ENCODE measurements at regions not wholly inside any gene's neighbourhood (a gene's known extent, or its start where the extent isn't known, plus 50 kb on each side); places are given as distances from the start of the nearest gene placed in this dataset.

DNA sequence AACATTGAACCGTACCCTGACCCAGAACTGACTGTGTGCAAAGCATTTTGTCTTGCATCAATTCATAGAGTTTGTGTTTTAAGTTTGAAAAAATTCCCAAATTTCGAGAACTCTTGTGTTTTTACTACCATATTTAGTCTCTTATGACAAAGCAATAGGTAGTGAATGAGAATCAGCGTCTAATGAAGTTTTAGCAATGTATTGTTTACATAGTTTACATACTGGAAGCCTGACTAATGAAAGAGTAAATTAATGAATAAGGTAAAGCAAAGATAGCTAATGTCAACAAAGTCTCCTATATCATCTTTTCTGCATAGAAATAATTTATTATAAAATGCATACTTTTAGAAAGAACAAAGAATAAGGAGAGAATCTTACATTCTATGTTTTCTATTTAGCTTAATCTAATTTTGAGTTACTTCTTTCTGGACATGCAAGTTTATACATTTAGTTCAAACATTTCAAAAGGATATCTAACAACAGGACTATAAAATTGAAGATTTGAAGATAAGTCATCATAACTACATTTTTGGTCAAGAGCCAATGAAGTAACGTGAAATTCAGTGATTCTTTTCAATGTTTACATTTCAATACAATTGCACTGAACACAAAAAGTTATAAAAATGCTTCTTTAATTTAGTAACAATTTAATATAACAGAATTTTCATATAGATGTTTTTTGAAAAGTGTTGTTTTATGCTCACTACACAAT is 1943.7 kb downstream of the NCAM2 start:
- DNase-seq, result no peak

DNA sequence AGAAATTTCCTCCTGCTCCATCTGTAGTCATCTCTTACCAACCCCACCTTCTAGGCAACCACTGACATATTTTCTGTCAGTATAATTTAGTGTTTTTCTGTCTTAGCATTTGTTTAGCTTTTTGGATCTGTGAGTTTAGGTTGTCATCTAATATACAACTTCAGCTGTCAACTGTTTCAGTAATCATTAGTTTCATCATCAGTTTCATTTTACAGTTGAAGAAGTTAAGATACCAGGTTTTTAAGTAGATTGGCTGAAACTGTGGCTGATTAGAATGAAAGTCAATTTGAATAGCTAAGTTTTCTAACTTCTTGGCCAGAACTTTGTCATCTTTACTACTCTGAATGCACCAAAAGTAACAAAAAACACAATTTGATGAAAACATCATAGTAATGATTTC is 1957.3 kb downstream of the NCAM2 start:
- no peak for DNase-seq

DNA sequence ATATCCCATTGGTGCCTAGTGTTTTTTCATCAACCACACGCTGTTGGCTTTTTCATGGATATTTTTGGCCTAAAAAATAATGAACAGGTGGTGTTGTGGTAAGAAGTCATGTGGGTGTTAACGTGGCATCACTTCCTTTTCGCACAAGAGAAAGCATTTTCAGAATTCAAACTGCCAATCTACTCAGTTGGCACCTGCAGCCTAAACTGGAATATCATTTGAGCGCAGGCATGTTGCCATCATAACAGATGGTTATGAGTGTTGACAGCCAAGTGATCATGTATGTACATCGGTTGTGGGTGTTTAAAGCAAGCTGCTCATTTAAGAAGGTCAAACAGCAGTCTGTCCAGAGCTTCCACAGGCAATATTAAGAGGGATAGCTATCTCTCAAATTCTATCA is 1963.0 kb downstream of the NCAM2 start:
- no peak for DNase-seq

DNA sequence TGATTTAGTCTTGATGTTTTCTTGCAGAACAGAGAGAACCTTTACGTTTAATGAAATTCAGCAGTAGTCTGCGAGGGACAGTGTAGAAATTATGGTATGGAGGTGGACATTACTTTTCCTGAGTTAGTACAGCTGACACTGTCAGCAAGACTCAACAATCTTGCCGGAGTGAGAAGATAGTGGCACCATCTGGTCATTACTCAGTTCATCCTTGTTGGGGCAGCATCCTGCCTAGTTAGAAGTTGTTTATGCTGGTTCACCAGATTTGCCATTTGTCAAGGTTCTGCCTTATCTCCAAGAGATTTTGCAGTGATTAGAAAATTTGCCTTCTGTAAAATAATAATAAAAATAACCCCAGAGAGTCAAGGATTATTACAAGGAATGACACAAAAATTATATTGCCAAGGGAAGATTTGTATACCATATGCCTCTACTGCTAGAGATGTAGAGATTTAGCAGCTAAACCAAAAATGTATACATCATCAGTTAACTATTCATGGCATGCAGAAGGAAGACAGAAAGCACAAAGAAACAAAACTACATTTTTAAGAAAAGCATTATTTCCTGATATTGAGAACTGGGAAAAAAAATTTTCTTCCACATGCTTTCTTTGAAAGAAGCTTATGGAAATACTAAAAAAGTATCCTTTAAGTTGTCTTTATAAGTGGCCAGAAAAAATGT is 1967.4 kb downstream of the NCAM2 start:
- DNase-seq, result no peak

DNA sequence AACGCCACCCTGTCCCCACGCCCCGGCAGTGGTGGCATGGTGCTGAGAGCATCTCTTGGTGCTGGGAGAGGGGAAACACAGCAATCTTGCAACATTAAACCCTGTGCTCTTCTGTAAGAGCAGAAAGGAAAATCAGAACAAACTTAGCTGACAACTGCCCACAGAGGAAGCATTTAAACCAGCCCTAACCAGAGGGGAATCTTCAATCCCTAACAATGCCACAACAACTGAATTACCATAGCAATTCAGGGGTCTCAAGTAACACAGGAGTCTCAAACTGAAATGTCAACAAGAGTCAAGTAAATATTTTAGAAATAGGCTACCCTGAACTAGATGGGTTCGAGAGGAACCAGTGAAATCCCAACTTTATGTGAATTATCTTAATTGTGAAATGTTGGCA is 1983.6 kb downstream of the NCAM2 start:
- DNase-seq, result no peak

DNA sequence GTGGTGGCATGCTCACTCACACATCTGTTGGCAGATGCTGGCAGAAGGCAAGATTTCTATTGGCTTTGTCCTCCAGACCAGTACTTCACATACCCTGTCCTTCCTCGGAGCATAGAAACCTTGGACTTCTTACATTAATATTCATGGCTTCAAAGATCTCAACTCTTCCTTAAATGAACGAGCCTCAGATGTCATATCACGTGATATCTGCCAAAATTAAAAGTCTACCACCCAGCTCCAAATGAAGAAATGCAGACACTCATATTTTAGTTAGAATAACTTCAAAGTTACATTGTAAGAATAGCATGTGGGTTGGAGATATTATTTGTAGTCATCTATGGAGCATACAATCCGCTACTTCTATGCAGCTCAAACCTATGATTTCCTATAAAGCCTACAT is 1994.9 kb downstream of the NCAM2 start:
- no peak for DNase-seq

DNA sequence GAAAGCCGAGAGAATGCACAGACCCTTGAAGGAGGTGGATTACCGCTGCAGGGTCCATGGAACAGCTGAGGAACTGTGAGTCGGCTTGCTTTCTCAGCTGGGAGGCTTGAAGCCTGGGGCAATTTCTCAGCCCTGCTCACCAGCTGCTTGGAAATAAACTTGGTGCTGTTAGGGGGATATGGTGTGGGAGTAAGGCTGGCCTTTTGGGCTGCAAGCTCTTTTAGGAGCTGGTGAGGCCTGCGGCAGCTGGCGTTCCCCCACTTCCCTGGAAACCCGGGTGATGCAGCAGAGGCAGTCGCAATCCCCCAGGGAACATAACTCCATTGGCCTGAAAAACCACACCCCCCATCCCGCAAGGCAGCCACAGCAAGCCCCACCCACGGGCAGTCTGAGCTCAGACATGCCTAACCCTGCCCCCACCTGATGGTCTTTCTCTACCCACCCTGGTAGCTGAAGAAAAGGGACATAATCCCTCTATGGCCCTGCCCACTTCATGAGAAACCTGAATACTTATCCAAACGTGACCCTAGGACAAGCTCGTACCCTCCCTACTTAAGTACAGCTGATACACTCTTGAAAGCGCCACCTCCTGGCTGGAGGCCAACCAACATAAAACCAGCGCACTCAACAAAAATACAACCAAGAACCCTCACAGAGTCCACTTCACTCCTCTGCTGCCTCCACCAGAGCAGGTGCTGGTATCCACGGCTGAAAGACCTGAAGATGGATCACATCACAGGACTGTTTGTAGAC is 1995.8 kb downstream of the NCAM2 start:
- no peak for DNase-seq

DNA sequence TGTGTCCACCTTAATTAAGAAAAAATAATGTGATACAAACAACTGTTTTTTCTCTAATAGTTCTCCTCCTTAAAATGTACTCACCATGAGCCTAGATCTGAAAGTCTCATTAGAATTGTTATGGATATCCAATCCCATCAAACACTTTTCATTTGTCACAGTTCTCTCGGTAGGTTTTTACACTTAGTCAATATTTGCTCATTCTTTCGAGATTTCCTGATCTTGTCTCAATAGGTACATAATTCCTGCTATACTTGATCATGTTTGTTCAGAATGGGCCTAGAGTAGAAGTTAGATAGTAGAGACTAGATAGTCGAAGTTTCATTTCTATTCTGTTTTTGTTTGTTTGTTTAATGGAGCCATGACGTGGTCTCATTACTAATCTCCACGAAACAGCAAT is 2005.7 kb downstream of the NCAM2 start:
- no peak for DNase-seq

DNA sequence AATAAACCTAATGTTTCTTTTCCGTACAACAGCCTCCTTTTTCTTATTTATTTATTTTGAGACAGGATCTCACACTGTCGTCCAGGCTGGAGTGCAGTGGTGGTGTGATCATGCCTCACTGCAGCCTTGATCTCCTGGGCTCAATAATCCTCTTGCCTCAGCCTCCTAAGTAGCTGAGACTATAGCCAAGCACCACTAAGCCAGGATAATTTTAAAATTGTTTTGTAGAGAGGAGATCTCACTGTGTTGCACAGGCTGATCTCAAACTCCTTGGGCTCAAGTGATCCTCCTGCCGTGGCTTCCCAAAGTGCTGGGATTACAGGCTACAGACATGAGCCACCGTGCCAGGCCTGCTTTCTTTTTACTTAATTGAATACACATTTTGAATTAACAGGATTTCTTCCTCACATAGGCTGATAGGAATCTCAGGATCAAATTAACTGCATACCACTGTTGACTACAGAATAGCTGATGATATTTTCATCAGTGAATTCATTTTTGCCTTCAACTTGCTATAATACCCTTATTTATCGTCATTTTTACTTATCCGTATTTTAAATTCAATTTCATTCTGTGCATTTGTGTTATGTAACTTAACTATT is 2010.5 kb downstream of the NCAM2 start:
- no peak for DNase-seq

DNA sequence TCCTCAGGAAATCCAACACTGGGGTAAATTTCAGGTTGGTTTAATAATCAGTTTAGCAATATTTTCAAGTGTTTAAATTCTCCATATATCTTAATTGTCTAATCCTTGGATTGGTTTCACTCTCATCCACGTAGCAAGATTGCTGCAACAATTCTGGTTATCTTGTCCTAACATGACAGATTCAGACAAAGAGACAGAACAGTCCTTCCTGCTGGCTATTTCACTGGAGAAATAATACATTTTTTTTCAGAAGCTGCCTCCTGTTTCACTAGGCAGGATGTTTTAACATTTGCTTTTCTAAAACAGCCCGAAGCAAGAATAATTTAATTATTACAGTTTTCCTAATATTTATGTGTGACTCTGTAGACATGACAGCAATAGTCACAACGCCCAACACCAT is 2011.2 kb downstream of the NCAM2 start:
- no peak for DNase-seq

DNA sequence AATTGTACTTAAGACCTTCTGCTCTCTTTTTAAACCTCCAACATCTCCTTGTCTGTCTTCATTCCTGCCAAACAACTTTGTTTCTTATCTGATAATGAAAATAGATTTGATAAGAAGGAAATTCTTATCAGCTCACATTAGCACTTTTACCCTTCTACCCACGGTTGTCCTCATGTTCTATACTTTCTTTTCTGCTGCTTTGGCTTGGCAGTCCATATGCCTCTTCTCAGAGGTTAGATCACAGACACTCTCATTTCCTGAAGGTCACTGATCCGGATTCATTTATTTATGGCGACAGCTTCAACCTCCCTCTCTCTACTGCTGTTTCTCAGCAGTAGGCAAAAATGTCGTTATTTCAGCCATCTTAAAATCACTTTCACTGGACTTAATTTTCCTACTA is 2015.8 kb downstream of the NCAM2 start:
- no peak for DNase-seq

DNA sequence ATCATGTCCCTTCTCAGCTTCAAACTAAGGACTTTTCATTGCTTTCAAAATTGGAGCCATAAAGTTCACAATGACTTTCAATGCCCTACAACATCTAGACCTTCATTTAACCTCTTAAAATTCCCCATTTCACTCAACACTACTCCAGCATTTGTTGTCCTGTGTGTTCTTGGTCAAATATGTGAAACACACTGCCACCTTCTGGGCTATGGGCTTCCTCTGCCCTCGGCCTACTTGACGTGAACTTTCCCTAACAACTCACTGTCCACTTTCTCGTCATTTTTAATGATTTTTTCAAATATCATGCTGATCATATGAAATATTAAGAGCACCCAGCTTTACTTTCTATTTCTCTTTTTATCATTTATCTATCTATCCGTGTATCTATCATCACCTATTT is 2018.4 kb downstream of the NCAM2 start:
- no peak for DNase-seq

DNA sequence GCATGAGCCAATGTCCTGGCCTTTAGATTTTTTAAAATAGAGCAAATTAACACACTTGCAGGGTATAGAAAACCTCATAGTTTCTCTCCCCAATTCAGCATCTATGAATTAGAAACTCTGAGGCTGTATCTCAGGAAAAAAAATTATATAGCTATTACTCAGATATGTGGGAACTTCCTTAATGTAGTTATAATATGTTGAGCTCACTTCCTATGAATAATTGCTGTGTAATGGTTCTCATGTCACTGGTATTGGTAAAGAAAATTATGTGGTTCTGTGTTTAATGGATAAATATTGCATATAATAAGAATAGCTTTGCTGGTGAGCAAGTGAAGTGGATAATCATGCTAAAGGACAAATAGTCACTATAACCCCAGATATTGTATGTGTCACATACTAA is 2019.8 kb downstream of the NCAM2 start:
- no peak for DNase-seq

DNA sequence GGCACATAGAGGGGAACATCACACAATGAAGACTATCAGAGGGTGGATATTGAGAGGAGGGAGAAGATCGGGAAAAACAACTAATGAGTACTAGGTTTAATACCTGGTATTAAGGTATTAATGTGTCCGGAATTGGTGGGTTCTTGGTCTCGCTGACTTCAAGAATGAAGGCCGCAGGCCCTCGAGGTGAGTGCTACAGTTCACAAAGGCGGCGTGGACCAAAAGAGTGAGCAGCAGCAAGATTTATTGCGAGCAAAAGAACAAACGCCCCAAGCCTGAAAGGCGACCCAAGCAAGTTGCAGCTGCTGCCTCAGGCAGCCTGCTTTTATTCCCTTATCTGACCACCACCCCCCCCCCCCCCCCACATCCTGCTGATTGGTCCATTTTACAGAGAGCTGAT is 2022.8 kb downstream of the NCAM2 start:
- DNase-seq, result no peak

DNA sequence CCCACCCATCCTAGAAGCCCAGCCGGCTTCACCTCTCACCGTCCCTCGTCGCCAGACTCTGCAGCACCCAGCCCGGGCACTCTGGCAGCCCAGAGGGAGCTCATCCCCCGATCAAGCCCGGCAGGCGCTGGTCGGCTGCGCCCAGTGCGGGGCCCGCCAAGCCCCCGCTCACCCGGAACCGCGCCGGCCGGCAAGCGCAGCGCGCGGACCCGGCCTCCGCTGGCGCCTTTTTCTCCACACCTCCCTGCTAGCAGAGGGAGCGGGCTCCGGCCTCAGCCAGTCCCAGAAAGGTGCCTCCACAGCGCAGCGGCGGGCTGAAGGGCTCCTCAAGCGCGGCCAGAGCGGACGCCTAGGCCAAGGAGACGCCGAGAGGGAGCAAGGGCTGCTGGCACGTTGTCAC is 2023.3 kb downstream of the NCAM2 start:
- no peak for DNase-seq

DNA sequence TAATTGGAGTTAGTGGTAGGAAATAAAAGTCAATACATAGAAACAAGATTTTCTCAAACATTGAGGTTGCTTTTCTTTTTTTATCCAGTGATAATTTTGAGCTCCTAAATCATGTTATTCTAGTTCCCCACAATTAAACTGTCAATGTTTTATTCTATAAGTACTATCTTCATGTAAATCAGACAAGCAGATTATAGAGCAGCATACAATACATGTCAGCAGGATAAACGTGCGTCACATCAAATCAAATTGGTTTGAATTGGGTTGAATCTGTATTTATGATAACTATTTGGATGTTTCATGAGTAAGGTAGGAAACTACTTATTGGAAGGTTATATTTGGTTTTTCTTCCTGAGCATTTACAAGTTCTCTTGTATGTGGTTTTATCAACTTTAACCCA is 2028.7 kb downstream of the NCAM2 start:
- no peak for DNase-seq

DNA sequence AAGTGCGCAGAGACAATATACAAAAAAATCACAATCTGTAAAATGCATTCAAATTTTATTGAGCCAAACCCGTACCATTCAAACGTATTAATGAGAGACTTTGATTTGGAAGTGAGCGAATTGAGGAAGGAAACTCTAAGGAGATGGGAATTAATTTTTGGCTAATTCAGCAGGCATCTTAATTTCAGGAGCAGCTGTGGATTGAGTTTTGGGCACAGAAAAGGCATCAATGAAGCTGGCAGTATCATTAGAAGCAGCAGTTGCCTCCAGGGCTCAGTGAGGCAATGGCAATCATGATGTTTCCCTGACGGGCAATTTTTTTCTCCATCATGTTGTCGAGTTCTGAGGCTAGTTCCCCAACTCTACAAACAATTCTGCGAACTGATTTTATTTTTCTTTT is 2041.6 kb downstream of the NCAM2 start:
- no peak for DNase-seq

DNA sequence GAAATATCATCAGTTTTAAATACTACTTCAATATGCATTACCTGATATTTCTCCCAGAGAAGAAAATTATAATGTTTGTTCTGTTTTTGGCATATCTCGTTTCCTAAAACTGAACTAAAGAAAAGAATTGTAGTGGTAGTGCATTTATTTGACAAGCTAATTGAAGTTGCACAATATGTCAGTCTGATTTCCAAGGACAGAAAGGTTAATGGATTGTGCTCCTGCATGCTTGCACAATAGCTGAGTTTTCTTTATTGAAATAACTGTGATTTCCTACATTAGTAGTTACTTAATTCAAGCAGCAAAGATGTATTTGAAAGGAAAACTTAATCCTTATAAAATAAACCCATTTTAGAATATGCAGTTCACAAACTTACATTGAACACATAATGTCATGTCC is 2047.7 kb downstream of the NCAM2 start:
- no peak for DNase-seq

DNA sequence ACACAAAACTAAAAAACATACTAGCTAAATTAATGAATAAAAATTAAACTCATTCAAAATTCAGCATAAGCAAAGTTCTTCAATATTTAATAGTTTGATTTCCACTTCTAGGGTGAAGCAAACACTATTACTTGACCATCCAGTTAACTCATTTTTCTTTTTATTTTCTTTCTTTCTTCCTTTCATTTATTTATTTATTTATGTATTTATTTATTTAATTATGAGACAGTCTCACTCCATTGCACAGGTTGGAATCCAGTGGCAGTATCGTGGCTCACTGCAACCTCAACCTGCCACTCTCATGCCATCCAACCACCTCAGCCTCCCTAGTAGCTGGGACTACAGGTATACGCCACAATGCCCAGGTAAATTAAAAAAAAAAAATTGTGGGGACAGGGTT is 2069.5 kb downstream of the NCAM2 start:
- no peak for DNase-seq

DNA sequence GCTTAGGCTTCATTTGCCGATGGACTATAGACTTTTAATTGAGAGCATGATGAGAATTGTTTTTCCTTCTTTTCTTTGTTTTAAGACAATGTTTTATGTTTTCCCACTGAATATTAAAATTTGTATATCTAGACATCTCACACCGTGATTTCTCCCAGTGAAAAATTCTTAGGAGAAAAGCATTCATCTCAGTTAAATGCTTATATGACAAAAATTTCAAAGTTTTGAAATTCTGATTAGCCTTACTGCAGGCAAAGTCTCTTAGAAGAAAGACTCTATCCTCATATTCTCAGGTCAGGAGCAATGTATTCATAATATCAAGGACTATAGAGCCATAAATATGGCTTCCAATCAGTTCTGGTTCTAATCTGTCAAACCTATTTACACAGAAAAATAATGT is 2085.0 kb downstream of the NCAM2 start:
- no peak for DNase-seq

DNA sequence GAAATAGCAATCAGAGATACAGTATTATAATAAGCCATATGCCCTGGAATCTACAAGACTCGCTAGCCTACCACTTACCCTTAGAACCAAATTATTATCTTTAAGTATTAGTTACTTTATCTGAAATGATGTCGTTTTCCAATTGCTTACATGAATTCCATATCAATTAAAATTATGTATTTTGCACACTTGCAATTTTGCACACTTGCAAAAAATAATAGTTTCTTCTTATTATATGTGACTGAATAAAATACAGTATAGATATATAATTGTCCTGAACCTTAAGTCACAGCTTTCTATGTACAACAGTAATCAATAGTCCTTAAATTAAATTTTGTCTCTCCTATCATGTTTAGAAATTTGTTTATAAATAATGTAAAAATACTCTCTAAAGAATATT is 2095.1 kb downstream of the NCAM2 start:
- no peak for DNase-seq

DNA sequence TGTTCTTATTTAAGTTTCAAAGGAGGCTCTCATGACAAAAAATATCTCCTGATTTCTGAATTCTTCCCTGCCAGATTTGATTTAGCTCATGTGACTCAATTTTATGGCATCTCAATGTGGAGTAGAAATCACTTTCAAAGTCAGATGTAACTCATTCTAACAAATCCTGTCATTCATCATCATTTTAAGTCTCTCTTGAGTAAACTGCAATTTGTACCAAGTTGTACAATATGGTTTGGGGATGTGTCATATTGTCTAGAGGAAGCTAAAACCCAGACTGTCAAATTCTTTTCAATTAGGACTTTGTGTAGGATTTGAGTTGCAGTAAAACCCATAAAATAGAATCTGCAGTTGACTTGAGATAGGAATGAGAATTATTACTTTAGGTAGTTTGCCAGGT is 2101.0 kb downstream of the NCAM2 start:
- DNase-seq, result no peak

DNA sequence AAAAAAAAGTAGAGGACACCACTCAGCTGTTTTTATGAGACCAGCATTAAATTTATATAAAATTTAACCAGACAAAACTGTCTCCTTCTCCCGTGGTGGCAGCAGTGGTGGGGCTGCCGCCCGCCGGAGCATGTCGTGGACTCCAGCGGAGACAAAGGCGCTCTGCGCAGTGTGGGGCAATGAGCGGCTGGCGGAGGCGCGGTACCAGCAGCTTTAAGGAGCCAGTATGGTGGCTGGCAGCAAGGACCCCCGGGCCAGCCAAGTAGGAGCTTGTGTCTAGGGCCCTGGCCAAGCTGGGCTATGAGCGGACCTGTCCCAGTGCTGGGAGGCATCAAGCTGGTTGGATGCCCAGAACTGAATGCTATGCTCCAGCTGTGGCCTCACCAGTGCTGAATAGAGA is 2102.9 kb downstream of the NCAM2 start:
- DNase-seq, result no peak

DNA sequence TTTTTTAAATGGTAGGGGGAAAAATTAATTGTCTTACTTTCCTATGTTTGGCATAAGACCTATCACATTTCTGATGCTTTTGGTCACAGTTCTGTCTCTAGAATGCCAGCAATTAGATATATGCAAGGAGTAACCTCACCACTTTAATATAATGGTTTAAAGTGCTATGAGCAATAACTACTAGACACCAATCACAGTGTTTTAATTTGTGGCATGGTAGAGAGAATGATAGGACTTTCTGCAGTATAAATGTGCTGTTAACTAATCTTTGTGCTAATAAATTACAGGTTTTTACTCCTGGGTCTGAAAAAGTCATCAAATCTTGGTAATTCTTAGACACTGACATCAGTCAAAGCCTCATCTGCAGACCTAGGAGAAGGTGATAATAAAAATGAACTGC is 2110.3 kb downstream of the NCAM2 start:
- DNase-seq, result no peak
